ENCODE measurements at regions not wholly inside any gene's neighbourhood (a gene's known extent, or its start where the extent isn't known, plus 50 kb on each side); places are given as distances from the start of the nearest gene placed in this dataset.

DNA sequence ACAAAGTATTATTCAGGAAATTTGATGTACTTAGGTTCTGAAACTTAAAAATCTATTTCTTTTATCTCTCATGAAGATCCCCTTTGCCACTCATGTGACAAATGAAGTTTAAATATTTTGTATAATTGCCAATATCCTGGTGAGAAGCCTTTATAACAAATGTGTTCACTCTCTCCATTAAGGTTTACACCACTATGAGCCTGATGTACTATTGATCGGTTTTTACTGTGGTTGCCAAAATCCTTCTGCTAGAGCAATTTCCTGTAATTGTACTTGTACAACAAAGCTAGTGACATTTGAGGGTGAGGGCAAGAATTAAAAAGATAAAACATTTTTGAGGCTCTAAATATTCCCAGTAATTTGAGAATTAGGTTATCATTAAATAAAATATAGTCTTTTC lies 222.3 kb upstream of the CDH19 start:
- no peaks in the 10 kb centered on the region for H3K4me1 Mint-ChIP-seq
- peaks cover 3% of the 10 kb centered on the region for H3K9me3 Mint-ChIP-seq
- H3K36me3 Mint-ChIP-seq, result no peaks in the 10 kb centered on the region
- DNase-seq (ENCODE audit: low spot score in 2 of 2), result no peak
- H3K27ac Mint-ChIP-seq, result no peak overlapping the region
- H3K4me3 Mint-ChIP-seq, result no peak overlapping the region
- no peak for ATAC-seq

DNA sequence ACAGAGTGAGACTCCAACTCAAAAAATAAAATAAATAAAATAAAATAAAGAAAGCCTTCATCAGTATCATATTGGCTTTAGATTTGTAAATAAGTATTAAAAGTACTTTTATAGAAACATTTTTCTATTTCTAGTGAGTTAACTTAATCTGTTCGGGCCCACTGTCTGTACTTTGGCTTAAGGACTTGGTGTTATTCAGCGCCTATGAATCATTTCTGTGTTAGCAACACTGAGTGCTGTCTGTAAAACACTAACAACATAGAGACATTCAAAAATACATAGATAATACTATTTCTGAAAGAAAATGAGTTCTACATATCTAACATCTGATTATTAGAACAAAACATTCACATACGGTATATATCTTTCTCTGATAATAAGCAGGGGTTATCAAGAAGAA lies 221.5 kb upstream of the CDH19 start:
- no peak for DNase-seq (ENCODE audit: low spot score in 2 of 2)
- Mint-ChIP-seq H3K9me3 (peaks cover 3% of the 10 kb centered on the region), H3K4me3 (no peak overlapping the region), H3K27ac (no peak overlapping the region), H3K4me1 (no peaks in the 10 kb centered on the region), H3K36me3 (no peaks in the 10 kb centered on the region)
- ATAC-seq, result no peak

DNA sequence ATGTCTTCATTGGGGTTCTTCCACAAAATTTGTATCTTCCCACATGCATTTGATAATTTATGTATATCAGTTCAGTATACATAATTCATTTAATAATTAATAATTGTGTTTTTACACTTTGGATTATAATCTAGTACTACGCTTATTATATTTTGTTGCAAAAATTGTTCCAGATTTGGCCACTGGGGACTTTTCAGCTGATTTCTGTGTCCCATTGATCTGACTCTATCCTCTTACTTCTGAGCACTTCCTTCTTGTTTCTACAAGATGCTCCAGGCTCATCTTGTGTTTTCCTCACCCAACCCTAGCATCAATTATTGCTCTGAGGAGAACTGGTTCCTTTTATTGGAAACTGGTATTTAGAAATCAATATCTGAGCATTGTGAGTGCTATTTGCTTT lies 215.3 kb upstream of the CDH19 start:
- ATAC-seq (no peak), DNase-seq (ENCODE audit: low spot score in 2 of 2) (no peak)
- no peak overlapping the region for H3K4me3 Mint-ChIP-seq
- no peaks in the 10 kb centered on the region for H3K36me3 Mint-ChIP-seq
- H3K27ac Mint-ChIP-seq, result no peak overlapping the region
- peaks cover 9% of the 10 kb centered on the region for H3K9me3 Mint-ChIP-seq
- no peaks in the 10 kb centered on the region for H3K4me1 Mint-ChIP-seq

DNA sequence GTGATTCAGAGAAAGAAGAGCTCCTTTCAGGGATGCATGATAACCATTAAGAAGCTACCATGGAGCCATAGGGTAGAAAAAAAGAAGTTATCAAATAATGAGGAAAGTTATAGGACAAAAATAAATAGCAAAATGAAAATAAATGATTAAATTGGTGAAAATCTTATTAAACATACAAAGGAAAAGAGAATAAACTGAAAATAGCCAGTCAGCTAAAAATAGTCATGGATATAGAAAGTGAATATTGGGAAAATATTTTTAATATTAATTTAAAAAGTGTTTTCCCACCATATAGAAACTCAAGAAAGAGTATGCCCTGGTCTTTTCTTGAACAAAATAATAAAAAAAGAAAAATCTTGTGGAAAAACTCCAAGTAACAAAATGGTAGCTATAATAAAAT lies 209.2 kb upstream of the CDH19 start:
- Mint-ChIP-seq H3K36me3 (no peaks in the 10 kb centered on the region), H3K4me3 (no peak overlapping the region), H3K27ac (no peak overlapping the region), H3K4me1 (no peaks in the 10 kb centered on the region), H3K9me3 (peaks cover 15% of the 10 kb centered on the region)
- DNase-seq (ENCODE audit: low spot score in 2 of 2) (no peak), ATAC-seq (no peak)

DNA sequence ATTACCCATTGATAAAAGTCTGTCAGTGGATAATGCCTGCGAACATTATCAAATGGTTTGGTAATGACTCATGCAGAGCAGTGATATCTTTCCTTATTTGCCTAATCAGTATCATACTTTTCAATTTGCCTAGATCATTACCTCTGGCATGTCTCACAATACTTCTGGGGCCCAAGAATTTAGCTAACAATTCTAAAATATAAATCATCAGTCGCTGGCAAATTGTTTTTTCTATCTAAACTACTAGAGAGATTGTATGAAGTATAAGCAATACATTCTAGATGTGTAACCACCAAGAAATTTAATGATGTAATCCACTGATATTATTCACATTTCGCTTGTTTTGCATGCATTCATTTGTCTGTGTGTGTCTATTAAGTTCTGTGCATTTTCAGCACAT lies 191.2 kb upstream of the CDH19 start:
- Mint-ChIP-seq H3K4me3 (no peak overlapping the region), H3K4me1 (no peaks in the 10 kb centered on the region), H3K36me3 (no peaks in the 10 kb centered on the region), H3K27ac (no peak overlapping the region), H3K9me3 (peaks cover 4% of the 10 kb centered on the region)
- DNase-seq (ENCODE audit: low spot score in 2 of 2) (no peak), ATAC-seq (no peak)

DNA sequence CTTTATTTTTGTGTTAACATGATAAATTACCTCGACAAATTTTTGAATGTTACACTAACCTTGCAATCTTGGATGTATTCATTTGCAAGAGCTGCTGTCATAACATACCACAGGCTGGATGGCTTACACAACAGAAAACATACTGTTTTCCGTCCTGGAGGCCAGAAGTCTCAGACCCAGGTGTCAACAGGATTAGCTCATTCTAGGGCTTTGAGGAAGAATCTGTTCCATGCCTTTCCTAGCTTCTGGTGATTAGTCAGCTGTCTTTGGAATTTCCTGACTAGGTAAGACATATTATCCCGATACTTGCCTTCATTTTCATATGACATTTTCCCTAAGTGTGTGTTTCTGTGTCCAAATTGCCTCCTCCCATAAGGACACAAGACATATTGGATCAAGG lies 188.6 kb upstream of the CDH19 start:
- DNase-seq (ENCODE audit: low spot score in 2 of 2) (no peak), ATAC-seq (no peak)
- no peaks in the 10 kb centered on the region for H3K4me1 Mint-ChIP-seq
- H3K9me3 Mint-ChIP-seq, result peaks cover 6% of the 10 kb centered on the region
- no peak overlapping the region for H3K27ac Mint-ChIP-seq
- no peak overlapping the region for H3K4me3 Mint-ChIP-seq
- no peaks in the 10 kb centered on the region for H3K36me3 Mint-ChIP-seq

DNA sequence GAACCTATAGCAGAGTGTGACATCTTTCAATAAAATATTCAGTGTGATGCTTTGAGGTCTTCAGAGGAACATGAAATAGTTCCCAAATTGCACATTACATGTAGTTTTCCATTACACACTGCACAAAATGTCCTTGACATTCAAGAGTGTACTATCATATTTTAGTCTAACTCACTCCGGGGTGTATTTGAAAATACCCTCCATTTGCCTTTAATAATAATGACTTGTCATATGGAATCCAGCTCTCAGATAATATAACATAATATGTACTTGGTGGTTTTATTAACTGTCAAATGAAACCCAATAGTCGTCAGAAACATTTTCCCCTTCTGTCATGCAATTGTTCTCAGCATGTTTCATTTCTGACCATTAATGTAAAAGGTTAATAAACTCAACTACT lies 176.7 kb upstream of the CDH19 start:
- ATAC-seq (no peak), DNase-seq (ENCODE audit: low spot score in 2 of 2) (no peak)
- Mint-ChIP-seq H3K4me3 (no peak overlapping the region), H3K36me3 (no peaks in the 10 kb centered on the region), H3K9me3 (peaks cover 5% of the 10 kb centered on the region), H3K4me1 (no peaks in the 10 kb centered on the region), H3K27ac (no peak overlapping the region)

DNA sequence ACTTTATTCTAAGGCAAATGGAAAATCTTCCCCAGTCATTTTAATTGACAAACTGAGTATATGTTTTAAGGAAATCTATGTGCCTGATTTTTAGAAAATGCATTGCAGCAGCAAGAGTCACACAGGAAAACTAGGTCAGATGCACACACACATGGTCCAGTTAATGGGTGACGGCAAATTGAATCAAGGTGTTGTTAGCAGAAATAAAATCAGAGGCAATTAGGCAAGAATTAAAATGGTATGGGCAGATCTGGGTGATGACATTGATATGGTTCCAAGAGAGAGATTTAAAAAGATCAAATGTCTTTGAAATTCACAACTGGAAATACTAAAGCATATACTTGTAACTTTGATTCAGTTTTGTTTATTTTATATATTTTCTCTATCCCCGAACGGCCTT lies 174.2 kb upstream of the CDH19 start:
- no peaks in the 10 kb centered on the region for H3K4me1 Mint-ChIP-seq
- H3K27ac Mint-ChIP-seq, result no peak overlapping the region
- DNase-seq (ENCODE audit: low spot score in 2 of 2), result no peak
- no peaks in the 10 kb centered on the region for H3K36me3 Mint-ChIP-seq
- no peak overlapping the region for H3K4me3 Mint-ChIP-seq
- peaks cover 7% of the 10 kb centered on the region for H3K9me3 Mint-ChIP-seq
- no peak for ATAC-seq

DNA sequence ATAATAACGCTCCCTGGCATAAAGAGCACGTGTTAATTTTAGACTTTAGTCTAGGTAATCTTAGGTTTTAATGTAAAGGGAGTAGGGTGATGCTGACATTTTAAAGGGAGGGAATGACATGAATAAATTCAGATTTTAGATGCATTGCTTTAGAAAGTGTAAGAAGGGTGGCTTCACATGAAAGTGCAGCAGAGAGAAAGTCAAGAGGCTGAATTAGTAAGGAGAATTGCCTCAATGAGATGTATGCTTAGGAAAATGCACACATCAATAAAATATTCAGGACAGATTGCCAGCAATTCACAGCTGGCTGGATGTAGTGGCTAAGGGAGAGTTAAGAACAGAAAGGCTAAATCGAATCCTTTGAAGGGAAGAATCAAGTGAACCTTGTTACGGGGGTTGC lies 165.5 kb upstream of the CDH19 start:
- ATAC-seq, result no peak
- Mint-ChIP-seq H3K36me3 (no peaks in the 10 kb centered on the region), H3K9me3 (peaks cover 7% of the 10 kb centered on the region), H3K4me1 (no peaks in the 10 kb centered on the region), H3K4me3 (no peak overlapping the region), H3K27ac (no peak overlapping the region)
- no peak for DNase-seq (ENCODE audit: low spot score in 2 of 2)

DNA sequence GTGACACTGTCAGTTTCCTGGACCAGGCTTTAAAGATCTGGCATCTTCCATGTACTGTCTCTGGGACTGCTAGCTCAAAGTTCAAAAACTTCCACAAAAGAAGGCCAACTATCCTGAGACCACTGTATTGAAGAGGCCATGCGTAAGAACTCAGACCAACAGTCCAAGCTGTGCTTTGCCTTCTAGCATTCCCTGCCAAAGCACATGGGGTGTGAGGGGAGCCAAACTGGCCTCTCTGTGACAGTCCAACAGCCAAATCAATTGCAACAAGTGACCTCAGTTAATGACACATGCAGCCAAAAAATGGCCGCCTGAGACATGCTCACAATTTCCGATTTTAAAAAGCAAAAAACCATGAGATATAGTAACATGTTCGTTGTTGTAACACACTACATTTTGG lies 160.3 kb upstream of the CDH19 start:
- no peak overlapping the region for H3K4me3 Mint-ChIP-seq
- ATAC-seq (no peak), DNase-seq (ENCODE audit: low spot score in 2 of 2) (no peak)
- no peaks in the 10 kb centered on the region for H3K4me1 Mint-ChIP-seq
- no peaks in the 10 kb centered on the region for H3K36me3 Mint-ChIP-seq
- peaks cover 4% of the 10 kb centered on the region for H3K9me3 Mint-ChIP-seq
- no peak overlapping the region for H3K27ac Mint-ChIP-seq

DNA sequence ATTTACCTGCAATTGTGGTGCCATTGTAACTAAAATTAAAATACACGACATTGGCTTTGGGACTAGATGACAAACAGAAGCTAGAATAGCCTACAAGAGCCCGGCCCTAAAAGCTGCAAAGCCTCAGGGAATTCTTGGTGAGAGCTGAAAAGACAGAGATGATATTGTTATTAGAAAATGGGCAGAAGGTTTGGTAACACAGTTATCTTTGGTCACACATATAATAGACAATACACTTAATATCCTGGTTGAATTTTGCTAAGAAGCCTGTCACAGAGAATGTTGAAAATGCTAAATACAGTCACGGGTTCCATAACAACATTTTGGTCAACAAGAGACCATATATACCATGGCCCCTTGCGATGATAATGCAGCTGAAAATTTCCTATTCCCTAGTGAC lies 157.3 kb upstream of the CDH19 start:
- no peaks in the 10 kb centered on the region for H3K9me3 Mint-ChIP-seq
- H3K4me3 Mint-ChIP-seq, result no peak overlapping the region
- H3K36me3 Mint-ChIP-seq, result no peaks in the 10 kb centered on the region
- no peak for DNase-seq (ENCODE audit: low spot score in 2 of 2)
- no peaks in the 10 kb centered on the region for H3K4me1 Mint-ChIP-seq
- no peak for ATAC-seq
- no peak overlapping the region for H3K27ac Mint-ChIP-seq

DNA sequence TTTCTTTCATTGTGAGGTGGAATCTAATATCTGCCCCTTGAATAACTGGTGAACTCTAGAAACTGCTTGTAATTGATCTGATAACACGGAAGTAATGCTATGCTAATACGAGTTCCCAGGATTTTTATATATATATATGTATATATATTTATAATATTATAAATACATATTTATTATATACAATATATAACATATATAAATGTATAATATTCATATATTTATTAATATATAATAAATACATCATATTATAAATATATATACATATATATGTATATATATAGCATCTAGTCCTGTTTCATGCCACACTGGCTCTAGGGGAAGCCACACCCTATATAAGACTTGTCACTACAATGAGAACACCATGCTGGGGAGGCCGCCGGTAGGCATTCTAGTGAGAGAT lies 156.7 kb upstream of the CDH19 start:
- no peak for DNase-seq (ENCODE audit: low spot score in 2 of 2)
- Mint-ChIP-seq H3K36me3 (no peaks in the 10 kb centered on the region), H3K9me3 (no peaks in the 10 kb centered on the region), H3K4me3 (no peak overlapping the region), H3K27ac (no peak overlapping the region), H3K4me1 (no peaks in the 10 kb centered on the region)
- no peak for ATAC-seq

DNA sequence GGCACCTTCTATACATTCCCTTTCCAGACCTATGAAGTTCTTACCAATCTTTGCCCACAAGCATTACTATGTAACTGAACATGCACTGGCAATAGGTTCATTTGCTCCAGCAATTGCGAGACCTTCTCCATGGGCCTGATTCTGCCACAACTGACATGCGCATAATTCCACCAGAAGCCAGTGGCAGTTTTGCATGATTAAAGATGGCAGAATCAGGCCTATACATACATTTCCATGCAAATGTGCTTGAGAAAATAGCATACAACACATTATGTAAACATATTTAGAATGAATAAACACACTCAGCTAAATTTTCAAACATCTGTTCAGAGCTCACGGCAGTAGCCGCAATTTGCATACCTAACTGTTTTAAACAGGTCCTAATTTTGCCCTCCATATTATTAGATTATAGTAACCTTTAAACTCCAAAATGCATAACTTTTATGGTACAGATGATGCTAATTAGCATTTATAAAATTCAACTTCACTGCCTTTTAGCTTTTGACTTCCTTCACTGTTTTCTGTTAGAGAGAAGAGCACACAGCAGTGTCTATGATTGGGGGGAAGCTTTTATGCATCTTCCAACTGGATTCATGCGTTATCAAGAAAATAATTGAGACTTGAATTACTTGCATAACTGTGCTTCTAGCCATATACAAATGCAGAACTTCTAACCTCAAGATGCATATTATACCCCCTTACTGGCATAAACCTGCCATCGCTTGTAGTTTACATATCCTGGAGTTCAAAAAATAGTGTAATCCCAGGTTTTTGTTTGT lies 155.3 kb upstream of the CDH19 start:
- Mint-ChIP-seq H3K9me3 (no peaks in the 10 kb centered on the region), H3K4me1 (no peaks in the 10 kb centered on the region), H3K36me3 (no peaks in the 10 kb centered on the region), H3K27ac (no peak overlapping the region), H3K4me3 (no peak overlapping the region)
- DNase-seq (ENCODE audit: low spot score in 2 of 2), result no peak
- ATAC-seq, result no peak

DNA sequence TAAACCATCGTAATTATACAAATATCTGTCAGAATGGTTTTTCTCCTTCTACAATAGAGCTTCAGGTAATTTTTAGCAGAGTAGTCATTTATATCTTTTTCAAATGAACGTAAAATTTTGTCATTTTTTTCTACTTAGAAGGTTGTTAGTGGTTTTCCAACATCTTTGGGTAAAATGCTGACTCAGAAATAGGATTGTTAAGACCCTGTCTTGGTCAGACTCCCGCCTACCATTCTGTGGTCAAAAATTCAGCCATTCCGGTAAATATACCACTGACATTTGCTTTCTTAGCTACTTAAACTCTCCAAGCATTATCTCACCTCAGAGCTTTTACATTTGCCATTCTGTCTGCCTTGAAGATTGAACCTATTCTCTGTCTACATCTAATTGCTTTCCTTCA lies 154.1 kb upstream of the CDH19 start:
- Mint-ChIP-seq H3K9me3 (no peaks in the 10 kb centered on the region), H3K4me1 (no peaks in the 10 kb centered on the region), H3K4me3 (no peak overlapping the region), H3K36me3 (no peaks in the 10 kb centered on the region), H3K27ac (no peak overlapping the region)
- no peak for ATAC-seq
- DNase-seq (ENCODE audit: low spot score in 2 of 2), result no peak

DNA sequence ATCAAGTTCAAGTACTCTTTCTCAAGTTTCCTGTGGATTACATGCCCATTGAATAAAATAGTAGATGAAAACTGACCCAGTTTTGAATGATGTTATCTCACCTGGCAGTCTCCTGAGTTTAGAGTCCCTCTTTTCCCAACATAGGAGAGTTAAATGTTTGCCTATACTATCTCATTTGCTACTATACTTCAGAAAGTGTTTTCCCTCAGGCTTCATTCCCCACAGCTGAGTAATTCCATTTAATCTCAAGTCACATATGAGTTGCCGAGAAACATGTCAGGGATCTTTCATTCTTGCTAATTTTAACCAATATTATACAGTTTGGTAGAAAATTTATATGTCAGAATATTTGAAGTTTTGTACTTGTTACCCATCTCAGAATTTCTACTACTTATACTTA lies 150.4 kb upstream of the CDH19 start:
- no peak overlapping the region for H3K4me3 Mint-ChIP-seq
- H3K4me1 Mint-ChIP-seq, result no peaks in the 10 kb centered on the region
- H3K36me3 Mint-ChIP-seq, result no peaks in the 10 kb centered on the region
- DNase-seq (ENCODE audit: low spot score in 2 of 2) (no peak), ATAC-seq (no peak)
- peaks cover 3% of the 10 kb centered on the region for H3K9me3 Mint-ChIP-seq
- H3K27ac Mint-ChIP-seq, result no peak overlapping the region

DNA sequence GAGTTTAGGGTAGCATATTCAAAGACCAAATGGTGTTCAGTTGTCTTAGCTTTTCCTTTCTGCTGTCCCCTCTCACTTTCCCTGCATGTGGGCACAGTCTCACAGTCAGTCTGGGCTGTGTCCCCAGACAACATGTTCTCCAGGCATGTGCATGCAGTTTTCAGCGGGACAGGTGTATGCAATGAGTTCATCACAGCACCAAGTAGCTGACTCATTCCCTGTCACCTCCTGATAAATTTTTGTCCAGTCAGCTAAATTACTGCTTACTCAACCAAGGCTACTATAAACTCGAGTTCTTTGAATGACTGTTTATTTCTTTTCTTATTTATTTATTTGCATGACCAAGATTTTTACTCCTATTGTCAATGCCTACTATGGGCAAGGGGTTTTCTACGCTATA lies 148.8 kb upstream of the CDH19 start:
- H3K4me3 Mint-ChIP-seq, result no peak overlapping the region
- H3K36me3 Mint-ChIP-seq, result no peaks in the 10 kb centered on the region
- H3K4me1 Mint-ChIP-seq, result no peaks in the 10 kb centered on the region
- H3K27ac Mint-ChIP-seq, result no peak overlapping the region
- ATAC-seq (no peak), DNase-seq (ENCODE audit: low spot score in 2 of 2) (no peak)
- H3K9me3 Mint-ChIP-seq, result peaks cover 3% of the 10 kb centered on the region

DNA sequence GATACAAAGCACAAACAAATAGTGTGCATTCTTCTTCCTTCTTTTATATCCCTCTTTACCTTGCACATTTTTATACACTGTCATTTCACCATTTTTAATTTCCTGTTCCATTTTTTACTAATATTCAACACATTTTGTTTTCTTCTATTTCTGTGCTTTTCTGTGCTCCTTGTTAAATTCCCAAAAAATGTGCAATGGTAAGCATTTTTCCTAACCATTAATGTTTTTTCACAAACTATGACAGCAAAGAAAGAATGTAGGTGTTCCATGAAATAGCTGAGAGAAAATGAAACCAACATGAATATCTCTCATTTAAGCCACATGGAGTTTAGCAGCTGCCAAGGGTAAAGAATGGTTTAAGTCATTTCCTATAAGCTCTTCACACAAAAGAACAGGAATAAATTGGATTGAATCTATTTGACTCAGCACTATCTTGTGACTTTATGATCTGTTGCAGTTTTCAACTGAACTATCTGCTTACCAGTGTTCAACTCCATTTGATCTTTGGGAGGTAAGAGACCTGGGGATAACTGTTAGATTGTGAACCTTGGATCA lies 145.7 kb upstream of the CDH19 start:
- no peaks in the 10 kb centered on the region for H3K4me1 Mint-ChIP-seq
- H3K4me3 Mint-ChIP-seq, result no peak overlapping the region
- no peaks in the 10 kb centered on the region for H3K36me3 Mint-ChIP-seq
- H3K9me3 Mint-ChIP-seq, result peaks cover 3% of the 10 kb centered on the region
- DNase-seq (ENCODE audit: low spot score in 2 of 2) (no peak), ATAC-seq (no peak)
- H3K27ac Mint-ChIP-seq, result no peak overlapping the region
